Activated CD4-positive, alpha-beta T cell treated with anti-CD3 and anti-CD28 coated beads for 24 hours (primary cell): ENCODE measurements at regions not wholly inside any gene's neighbourhood (a gene's known extent, or its start where the extent isn't known, plus 50 kb on each side); places are given as distances from the start of the nearest gene placed in this dataset.

Experiments used
- DNase-seq, 2 donors: peaks; one replicate each; pipeline ENCODE4 v3.0.0-alpha.2; 2020; ENCODE audit warnings: low read depth in 2 of 2

DNA sequence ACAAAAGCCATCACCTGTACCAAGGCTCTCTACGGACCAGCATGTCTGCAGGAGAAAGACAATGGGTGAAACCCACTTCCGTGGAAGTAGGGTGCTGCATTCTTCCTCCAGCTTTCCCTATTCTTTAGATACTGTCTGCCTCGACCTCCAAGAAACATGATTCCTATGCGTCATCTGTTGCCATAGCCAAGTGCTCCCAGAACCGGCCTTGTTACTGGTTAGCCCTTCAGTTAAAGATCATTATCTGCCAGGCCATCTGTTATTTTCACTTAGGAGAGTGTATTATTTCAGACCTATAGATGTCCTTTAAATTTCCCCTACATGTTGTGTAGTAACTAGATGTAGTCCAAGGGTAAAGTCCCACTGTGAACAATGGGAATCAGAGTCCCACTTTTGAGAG is 89.0 kb upstream of the KIAA1217 start:
- DNase-seq = no peak

DNA sequence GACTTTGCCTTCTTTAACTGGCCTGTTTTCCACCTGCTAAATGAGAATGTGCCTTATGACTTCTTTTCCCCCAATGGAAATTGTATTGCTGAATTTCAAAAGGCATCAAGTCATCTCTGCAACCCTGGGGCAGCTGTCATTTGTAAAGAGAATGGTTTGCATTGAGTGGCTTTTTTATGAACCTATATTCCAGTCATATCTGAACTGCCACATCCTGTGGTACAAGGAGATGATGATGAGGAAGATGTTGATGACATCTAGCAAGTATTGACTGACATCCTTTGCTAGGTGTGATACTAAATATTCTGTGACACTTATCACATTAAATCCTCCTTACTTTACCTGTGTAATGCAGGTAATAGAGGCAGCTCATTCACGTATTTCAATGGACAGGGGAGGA is 88.3 kb upstream of the KIAA1217 start:
- DNase-seq = no peak

DNA sequence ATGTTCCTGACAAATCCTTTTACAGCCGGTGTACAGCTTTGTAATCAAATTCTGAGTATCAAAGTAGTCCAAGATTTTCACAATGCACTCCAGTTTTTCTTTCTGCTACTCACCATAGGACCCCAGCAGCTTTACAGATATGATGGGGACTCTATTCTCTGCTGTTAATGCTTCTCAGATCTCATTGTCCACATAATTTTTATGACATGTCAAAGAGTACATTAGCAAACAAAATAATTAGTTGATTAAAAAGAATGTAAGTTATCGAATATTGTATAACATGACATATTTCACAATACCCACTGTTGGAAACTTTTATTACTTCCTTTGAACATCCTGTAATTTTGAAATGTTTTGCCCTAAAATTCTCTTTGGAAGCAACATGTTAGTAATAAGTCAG is 81.4 kb upstream of the KIAA1217 start:
- DNase-seq = no peak

DNA sequence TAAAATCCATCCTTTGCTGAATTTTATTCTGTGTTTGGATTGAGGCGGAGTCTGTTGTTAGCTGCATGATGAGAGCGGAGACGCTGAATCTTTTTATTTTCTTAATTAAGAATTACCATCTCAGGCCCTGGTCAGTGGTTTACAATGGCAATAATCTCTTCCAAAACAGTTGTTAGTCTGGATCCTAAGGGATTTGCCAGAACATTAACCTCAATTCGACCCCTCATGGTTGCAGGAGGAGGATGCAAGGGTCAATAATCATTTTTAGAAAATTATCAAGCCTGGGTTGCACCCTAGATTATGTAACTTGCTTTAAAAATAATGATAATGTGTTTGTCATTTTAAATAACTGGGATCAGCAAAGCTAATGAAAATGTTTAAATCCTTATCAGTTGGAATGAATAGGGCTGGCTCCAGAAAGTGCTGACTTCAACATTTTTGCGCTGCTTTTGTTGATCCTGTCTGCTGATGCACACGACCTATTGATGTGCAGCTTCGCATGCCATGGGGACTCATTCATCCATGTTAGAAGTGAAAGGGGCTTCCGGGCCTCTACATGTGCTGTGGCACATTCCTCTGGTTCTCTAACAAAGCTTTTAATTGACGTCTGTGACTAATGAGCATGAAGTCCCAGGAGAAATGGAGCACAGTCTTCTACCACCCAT is 80.7 kb upstream of the KIAA1217 start:
- DNase-seq = no peak

DNA sequence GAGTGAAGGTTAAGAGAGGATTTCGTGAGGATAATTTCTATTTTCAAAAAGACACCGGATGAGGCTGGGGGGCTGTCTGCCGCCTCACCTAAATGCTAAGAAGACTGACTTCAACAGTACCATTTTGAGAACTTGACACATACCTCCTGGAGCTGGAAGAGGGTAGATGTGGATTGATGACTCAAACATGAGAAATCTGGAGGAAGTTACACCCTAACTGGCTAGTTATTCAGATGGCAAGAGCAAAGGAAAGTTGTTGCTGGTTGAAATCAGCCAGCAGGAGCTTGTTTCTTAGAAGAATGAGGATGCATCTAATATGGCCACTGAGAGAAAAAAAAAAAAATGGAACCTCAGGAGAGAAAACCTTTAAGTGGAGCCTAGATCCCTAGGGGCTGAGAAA is 76.2 kb upstream of the KIAA1217 start:
- no peak for DNase-seq

DNA sequence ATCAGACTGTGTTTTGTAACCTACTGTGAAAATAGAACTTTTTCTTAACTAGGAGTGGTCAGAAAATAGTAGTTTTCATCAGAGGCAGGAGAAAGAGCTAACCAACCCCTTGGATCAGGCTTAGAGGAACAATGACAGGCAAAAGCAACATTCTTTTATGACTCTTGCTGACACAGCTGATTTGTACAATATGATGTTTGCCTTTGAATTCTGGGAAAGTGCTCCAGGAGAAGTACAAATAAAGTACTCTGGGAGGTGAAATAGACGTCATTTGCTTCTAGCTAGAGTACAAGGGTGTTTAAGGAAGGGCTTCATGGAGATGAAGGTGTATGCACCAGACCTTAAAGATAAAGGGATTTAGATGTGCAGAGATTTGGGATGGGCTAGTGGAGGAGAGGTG is 75.1 kb upstream of the KIAA1217 start:
- DNase-seq = no peak

DNA sequence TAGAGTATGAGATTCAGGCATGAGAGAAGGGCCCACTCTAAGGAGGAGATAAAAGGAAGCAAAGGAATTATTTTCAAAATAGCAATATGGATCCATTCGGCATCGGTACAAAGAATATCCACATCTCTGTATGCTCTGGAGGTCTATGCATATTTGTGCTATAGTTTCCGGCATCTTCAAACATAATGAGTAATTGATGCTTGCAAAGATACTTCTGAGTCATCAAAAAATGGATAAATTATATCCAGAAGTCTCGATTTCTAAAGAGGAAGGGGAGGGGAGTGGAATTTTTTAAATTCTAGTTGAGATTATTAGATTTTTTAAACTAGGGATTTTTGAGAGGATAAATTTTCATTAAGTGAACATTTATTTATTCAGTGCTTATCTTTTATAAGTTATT is 72.9 kb upstream of the KIAA1217 start:
- no peak for DNase-seq

DNA sequence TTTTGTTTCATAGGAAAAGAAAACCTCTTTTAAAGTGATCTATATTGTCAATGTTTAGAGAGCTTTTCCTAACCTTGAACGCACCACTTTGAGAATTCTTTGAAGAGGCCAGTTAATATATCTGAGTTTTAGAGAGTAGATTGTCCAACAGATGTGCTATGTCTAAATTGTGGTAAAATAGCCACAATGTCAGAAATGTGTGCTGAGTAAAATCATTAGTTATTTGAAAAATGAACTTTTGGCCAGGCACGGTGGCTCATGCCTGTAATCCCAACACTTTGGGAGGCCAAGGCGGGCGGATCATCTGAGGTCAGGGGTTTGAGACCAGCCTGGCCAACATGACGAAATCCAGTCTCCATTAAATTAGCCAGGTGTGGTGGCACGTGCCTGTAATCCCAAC is 61.6 kb upstream of the KIAA1217 start:
- no peak for DNase-seq

DNA sequence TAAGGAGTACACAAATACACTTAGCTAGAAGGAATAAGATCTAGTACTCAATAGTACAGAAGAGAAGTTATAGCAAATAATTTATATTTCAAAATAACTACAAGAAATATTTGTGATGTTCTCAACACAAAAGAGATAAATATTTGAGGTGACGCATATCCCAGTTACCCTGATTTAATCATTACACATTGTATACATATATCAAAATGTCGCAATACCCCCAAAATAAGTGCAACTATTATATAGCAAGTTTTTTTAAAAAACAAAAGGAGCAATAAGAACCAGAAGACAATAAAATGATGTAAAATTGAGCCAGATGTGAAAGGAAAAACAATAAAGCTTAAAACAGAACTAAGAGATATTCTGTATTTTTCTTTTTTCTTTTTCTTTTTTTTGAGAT is 59.3 kb upstream of the KIAA1217 start:
- no peak for DNase-seq

DNA sequence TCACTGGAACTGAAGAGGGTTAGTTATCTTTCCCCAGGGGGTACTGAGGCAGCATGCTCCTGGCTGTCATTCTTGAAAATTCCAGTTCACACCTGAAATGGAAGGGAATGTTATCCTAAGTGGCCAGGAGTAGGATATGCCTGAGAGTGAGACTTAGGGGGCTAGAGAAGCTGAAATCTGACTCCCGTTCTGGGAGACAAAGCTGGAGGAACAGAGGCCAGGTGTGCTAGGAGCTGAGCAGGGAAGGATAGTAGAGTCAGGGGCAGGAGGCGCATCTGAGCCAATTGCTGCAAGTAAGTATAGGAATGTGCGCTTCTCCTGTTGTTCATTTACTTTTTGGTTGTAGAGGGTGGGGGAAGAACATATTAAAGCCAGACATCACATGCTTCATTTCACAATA is 58.1 kb upstream of the KIAA1217 start:
- DNase-seq = no peak

DNA sequence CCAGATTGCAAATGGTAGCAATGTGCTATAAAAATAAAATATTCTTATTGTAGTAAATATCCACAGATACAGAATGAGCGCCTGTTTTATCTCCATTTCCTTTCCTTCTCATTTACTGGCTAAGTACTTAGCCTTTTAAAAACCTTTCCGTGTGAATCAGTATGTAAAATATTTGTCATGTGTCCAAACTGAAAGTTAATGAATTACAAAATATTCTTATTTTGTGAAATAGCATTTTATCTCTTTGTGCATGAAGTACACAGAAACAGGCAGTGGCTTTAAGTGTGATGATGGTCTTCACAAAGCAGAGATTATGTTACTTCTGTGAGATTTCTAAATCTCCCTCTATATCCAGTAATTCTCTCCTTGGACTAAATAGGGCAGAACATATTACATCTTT is 56.7 kb upstream of the KIAA1217 start:
- DNase-seq = no peak

DNA sequence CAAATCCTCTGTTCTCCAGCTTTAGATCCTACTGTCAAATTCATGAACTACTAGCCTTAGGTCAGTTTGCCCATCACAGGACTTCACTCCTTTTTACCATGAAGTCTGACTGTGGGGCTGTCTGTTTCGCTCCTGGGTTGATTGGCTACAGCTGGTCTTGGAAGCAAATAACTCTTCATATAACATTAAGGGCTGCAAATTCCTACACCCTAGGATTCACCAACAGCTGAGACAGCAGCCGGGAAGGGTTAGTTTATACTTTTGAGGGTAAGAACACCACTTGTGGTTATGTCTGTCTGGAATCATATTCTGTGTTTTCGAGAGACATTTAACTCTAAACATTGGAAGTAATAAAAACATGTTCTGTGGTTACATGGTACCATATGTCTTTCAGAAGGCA is 55.9 kb upstream of the KIAA1217 start:
- DNase-seq = no peak

DNA sequence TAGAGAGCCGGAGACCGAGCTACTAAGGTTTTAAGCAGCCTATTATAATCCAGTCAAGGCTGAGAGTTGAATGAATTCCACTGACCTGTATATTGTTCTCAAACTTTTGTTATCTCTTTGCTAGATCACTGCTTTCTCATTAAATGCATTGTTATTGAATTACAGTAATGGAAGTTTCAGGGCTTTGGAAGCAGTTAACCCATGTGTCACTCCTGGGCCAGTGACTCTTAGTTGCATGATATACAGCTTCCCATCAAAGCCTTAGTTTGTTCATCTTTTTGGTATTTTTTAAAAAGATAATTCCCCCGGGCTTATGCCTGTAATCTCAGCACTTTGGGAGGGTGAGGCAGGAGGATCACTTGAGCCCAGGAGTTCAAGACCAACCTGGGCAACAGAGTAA is 55.4 kb upstream of the KIAA1217 start:
- no peak for DNase-seq

DNA sequence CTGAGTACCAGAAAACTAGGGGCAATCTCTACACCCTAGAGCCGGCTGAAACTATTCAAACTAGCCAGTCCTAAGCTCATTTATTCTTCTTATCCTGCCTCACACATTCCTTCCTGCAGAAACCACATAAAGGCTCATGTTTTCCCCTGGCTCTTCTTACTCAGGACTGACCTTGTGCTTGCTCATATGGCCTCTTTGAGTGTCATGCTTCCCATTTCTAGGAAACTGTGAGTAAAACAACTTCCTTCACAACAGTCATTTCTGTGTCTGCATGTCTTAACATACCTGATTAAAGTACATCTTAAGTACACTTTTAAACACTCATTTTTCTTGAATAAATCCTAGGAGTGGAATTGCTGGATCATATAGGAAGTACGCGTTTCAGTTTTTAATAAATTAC is 52.3 kb upstream of the KIAA1217 start:
- no peak for DNase-seq

DNA sequence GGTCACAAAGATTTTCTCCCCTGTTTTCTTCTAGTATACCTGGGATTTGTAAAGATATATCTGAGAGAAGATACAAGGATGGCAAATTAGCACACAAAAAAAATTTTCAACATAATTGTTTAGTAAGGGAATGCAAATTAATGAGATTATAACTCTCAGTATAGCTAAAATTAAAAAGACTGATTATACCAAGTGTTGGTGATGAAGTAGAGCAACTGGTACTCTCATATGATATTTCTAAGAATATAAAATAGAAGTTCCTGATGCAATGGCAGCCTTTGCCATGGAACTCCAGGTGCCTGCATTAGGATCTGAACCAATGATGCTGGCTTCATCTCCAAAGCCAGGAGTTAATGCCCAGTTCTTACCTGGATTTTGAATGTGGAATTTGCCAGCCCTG is 51.4 kb upstream of the KIAA1217 start:
- no peak for DNase-seq
